GM20000 (cell line): ENCODE measurements at regions not wholly inside any gene's neighbourhood (a gene's known extent, or its start where the extent isn't known, plus 50 kb on each side); places are given as distances from the start of the nearest gene placed in this dataset.

Experiments used
- DNase-seq: peaks from one replicate; pipeline ENCODE4 v3.0.0; 2012; ENCODE audit warnings: low spot score
- TF ChIP-seq, protein P1 (sequence below): IDR thresholded peaks from 2 replicates; pipeline ENCODE4 v1.5.1; 2012; ENCODE audit warnings: mild to moderate bottlenecking, control low read depth; ENCODE audit errors: extremely low read depth, missing control alignments

GRCh38 chr3:187844708-187845107 lies 99.4 kb upstream of the BCL6 start:
- no peak for DNase-seq
- TF ChIP-seq, protein P1, sequence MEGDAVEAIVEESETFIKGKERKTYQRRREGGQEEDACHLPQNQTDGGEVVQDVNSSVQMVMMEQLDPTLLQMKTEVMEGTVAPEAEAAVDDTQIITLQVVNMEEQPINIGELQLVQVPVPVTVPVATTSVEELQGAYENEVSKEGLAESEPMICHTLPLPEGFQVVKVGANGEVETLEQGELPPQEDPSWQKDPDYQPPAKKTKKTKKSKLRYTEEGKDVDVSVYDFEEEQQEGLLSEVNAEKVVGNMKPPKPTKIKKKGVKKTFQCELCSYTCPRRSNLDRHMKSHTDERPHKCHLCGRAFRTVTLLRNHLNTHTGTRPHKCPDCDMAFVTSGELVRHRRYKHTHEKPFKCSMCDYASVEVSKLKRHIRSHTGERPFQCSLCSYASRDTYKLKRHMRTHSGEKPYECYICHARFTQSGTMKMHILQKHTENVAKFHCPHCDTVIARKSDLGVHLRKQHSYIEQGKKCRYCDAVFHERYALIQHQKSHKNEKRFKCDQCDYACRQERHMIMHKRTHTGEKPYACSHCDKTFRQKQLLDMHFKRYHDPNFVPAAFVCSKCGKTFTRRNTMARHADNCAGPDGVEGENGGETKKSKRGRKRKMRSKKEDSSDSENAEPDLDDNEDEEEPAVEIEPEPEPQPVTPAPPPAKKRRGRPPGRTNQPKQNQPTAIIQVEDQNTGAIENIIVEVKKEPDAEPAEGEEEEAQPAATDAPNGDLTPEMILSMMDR: no peak

GRCh38 chr3:187845826-187846225 lies 100.6 kb upstream of the BCL6 start:
- DNase-seq: no peak

DNA sequence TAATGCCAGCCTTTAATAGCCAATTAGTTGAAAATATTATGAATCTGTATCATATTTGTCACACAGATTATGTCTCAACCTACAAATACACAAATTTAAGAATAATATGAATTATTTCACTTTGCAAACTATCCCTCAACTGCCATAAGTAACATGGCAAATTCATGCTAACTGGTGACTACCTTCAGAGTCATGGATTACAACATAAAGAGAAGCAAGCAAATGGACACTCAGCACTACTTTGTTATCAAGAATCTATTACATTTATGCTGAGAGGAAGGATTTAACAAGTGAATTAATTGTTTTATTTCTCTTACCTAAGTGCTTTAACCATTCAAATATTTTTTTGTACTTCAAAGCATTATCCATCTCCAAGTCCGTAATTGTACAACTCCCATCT lies 103.1 kb upstream of the BCL6 start:
- no peak for DNase-seq
- TF ChIP-seq, protein P1: no peak

More at GRCh38 chr3:187845826-187846225, 100.6 kb upstream of the BCL6 start:
- TF ChIP-seq, protein P1: no peak

- DNase-seq: no peak
These were observed 103.9 kb upstream of the BCL6 start for GRCh38 chr3:187849016-187849654.

GRCh38 chr3:187850258-187850921 lies 105.1 kb upstream of the BCL6 start:
- no peak for DNase-seq
- TF ChIP-seq, protein P1: no peak

More at GRCh38 chr3:187849016-187849654, 103.9 kb upstream of the BCL6 start:
- TF ChIP-seq, protein P1: no peak

GRCh38 chr3:187852842-187853730 lies 107.8 kb upstream of the BCL6 start:
- TF ChIP-seq, protein P1: no peak
- no peak for DNase-seq

GRCh38 chr3:187855131-187855530 lies 109.9 kb upstream of the BCL6 start:
- TF ChIP-seq, protein P1: no peak
- no peak for DNase-seq
